ENCODE measurements at regions not wholly inside any gene's neighbourhood (a gene's known extent, or its start where the extent isn't known, plus 50 kb on each side); places are given as distances from the start of the nearest gene placed in this dataset.

DNA sequence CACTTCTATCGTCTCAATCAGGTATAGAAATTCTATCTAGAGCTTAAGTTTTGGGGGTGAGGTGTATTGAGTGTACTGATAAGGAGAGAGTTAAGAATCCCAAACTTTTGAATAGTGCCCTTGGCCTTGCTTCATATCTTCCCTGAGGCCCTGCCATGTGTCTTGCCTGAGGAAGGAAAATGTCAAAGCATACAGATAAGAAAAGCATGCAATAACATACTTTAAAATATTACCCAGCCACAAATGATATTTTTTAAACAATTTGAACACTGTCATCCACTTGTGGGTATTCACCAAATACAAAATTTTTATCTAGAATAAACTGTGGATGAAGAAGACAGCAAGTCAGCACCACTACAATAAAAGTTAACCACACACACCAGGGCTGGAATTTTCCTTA, 631.0 kb upstream of the ALCAM start:
- DNase-seq = no peak

DNA sequence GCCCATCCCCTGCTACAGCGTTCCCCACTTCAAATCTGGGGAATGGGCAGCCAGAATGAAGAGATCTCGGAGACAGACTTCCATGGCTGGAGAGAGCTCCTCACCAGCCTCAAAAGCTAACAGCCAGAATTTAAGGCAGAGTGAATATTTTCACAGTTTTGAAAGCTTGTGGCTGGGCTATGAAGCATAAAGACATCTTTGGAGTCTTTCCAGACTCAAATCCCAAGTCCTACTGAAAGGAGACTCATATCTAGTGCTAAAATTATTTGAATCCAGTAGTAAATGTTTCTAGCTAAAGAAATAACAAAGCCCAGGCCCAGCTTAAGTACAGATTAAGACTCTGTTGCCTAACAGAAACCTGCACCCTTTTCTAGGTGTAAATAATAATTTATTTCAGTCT, 628.4 kb upstream of the ALCAM start:
- no peak for DNase-seq

DNA sequence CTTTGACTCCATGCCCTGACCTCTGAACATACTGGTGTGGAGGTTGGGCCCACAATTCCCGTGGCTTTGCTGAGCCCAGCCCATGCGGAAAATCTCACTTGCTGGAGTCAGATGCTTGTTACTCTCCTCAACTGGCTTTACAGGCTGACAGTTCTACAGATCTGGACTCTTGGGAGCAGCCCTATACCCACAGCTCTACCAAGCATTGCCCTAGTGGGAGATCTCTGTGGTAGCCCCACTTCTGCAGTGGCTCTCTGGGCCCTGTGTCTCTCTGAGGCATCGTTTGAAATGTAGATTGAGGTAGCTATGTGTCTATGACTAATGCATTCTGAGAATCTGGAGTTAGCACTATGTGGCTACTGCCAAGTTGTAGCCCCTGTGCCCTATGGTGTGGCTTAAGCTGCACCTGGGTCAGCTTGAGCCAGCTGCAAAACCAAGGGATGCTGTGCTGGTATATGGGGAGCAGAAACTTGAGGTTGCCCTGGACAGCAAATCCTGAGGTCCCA, 625.8 kb upstream of the ALCAM start:
- no peak for DNase-seq

DNA sequence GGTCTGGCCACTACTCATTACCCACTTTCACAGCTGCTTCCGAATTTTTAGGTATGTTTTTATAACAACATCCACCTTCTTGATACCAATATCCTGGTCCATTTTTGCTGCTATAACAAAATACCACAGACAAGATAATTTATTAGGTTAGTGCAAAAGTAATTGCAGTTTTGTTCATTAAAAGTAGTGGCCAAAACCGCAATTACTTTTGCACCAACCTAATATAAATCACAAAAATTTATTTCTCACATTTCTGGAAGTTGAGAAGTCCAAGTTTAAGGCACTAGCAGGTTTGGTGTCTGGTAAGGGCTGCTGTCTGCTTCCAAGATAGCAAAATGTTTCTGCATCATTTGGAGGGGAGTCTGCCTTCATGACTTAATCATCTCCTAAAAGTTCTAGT, 624.7 kb upstream of the ALCAM start:
- no peak for DNase-seq

DNA sequence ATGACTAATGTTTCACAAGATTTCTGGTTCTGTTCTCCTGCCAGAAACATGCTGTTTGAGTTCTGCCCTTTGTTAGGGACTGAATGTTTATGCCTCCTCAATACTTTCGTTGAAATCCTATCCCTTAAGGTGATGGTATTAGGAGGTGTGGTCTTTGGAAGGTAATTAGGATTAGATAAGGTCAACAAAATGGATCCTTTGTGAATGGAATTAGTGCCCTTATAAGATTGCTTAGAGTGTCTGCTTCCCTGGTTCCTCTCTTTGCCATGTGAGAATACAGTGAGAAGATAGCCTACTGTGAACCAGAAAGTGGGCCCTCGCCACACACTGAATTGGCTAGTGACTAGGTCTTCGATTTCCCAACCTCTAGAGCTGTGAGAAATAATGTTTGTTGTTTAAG, 621.4 kb upstream of the ALCAM start:
- no peak for DNase-seq

DNA sequence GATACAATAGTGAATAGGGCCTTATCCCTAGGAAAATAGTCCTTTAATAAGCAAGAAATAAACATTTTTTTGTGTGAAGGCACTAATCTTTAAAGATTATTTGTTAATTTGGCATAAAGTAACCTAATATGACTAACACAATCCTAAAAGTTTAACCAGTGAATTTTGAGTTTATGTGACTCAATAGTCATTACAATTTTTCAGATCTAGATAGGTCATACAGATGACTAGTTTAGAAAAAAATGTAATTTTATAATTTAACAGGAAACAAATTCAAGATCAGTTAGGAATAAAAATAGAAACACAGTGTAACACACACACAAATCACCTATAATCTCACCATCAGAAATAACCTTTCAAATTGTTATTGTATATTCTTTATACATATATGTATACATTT, 620.7 kb upstream of the ALCAM start:
- DNase-seq = no peak

DNA sequence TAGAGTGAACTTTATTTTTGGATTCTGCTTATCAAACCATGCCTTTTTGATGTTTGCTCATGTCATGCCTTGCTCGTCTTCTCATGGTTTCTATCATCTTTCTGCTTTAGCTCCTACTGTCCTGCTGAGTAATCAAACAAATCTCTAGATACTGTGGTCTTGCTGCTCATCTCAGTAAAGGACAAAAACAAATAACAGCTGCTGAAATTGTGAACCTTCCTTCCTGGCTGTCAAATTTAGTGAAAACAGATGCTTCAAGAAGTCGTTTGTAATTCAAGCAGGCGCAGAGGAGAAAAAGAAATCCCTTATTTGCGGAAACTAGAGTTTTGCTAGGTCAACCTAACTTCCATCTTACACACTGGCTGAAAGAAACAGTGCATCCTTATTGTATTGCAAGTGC, 616.1 kb upstream of the ALCAM start:
- no peak for DNase-seq

DNA sequence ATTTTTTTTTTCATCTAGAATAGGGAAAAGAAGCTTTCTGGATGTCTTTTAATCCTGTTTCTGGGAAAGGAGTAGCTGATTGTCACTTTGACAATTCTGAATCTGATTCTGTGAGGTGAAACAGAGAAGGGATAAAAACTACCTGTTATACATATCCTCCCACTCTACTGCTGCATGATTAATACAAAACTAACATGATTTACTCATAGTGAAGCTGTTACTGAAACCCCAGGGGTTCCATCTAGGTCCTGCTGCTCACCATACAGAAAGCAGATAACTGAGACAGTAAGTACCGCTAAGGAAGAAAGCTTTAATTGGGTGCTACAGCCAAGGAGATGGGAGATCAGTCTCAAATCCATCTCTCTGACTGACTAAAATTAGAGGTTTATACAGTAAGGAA, 610.9 kb upstream of the ALCAM start:
- DNase-seq = no peak

DNA sequence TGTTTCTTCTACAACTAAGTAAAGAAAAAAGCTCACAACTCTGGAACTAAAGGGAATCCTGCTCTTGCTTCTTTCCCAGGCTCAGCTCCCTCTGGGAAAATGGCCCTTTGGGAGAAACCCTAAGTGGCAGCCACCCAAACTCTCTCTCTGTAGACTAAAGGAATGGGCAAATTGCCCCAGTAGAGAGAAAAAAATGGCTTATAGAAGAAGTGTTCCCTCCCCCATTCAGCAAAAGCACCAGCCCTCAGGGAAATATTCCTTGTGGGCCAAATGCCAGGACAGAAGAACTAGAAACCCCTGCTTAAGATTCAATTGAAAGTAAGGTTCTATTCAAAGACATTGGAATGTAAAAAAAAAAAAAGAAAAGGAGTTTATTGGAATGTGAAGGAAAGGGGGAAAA, 603.7 kb upstream of the ALCAM start:
- DNase-seq = no peak

DNA sequence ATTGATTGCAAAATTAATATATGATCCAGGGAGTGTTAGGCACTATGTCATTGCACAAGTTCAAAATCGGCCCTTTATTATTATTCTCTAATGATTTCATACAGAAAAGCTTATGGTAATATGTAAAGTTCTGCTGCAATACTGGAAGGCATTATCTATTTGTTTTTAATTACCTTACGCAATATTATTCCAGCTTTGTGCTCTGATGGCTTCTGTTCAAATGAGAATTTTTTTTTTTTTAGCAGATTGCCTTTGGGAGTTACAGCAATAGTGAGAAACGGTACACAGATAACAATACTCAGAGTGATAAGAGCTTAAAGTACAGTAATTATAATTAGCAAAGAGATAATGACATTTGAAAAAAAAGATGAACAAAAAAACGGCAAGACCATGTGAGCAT, 602.2 kb upstream of the ALCAM start:
- no peak for DNase-seq

DNA sequence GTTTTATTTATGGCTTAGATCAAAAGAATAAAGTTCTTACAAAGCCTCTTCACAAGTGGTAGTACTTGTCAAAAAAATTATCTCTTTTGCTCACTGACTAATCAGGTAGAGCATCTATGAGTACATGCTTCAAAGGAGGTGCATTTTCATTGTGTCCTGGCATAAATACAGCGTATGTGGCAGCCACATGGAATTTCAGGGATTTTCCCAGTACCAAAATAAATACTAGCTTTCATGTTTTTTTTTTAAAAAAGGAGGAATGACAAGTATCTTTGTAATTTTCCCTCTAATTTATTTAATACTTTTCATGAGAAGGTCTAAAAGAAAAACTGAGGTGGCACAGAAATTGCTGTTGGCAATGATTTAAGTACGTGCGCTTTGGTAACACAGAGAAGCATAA, 597.8 kb upstream of the ALCAM start:
- no peak for DNase-seq

DNA sequence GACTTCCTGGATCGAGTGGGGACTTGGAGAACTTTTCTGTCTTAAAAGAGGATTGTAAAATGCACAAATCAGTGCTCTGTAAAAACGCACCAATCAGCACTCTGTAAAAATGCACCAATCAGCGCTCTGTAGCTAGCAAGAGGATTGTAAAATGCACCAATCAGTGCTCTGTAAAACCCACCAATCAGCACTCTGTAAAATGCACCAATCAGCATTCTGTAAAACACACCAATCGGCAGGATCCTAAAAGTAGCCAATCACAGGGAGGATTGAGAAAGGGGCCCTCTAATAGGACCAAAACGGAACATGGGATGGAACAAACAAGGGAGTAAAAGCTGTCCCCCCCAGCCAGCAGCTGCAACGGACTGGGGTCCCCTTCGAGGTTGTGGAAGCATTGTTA, 587.4 kb upstream of the ALCAM start:
- DNase-seq = no peak

DNA sequence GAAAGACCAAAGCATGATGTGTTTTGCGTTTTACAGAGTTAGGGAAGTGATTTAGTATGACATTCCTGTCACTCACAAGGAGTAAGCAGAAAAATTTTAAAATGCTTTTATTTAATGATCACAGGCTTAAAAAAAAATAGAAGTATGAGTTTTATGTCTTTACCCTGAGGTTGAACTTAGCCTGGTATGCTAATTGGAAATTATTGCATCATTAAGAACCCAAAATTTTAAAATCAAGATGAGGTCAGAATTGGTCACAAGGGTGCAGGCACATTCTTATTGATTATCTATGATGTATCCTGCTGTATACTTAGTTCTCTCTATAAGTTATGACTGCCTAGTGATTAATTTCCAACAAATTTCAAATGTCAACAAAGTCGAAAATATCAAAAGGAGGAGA, 585.6 kb upstream of the ALCAM start:
- DNase-seq = no peak

DNA sequence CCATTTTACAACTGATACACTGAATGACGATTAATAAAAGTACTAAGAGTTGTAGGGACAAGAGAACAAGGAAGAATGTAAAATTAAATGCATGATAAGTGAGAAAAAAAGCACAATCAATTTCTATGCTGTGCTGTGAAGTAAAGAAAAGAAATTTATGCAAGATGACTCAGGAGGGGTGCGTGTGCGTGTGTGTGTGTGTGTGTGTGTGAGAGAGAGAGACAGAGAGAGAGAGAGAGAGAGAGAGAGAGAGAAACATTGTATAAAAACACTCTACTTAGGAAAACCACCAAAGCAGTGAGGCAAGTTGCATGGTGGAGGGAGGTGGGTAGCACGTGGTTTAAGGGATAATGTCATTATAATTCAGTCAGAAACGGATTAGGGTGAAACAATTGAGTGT, 580.8 kb upstream of the ALCAM start:
- no peak for DNase-seq

DNA sequence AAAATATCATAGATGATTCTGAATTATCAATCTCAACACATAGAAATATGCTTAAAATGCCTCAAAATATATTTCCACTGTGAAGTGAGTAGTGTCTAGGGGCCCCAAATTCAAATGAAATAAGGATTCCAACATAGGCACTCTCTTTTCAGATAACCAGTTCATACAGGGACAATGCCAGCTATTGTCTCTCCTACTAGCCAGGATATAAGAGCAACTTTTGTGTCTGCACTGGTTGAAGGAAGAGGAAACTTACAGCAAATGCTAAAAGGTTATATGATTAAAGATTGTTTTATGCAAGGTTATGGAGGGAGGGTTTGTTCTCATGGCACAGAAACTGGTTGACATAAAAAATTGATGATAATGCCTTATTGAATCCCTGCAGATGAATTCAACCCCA, 579.4 kb upstream of the ALCAM start:
- no peak for DNase-seq

DNA sequence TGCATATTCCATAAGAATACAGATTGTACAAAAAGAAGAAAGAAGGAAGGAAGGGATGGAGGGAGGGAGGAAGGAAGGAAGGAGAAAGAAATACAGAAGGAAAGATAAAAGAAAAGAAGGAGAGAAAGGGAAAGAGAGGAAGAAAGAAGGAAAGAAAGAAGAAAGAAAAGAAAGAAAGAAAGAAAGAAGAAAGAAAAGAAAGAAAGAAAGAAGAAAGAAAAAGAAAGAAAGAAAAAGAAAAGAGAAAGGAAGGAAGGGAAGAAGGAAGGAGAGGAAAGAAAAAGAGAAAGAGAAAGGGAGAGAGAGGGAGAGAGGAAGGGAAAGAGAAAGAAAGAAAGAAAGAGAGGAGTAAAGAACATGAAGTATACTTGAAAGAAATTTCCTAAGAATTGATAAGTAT, 577.9 kb upstream of the ALCAM start:
- DNase-seq = no peak

DNA sequence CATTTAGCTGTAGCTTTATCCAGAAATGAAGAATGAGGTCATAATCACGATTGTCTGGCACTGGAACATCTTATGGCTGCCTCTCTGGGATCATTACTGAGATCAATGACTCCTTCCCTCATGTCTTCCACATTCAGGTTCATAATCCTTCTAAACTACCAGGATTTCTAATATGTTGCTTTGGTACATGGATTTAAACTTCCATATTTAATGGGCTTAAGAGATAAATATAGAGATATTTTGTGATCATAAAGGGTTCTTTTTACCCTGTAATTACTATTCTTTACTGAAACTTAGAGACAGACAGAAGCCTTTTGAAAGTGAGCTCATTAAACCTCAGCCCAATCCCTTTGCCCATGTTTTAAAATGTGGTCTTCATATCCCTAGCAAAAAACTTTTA, 575.4 kb upstream of the ALCAM start:
- DNase-seq = no peak

DNA sequence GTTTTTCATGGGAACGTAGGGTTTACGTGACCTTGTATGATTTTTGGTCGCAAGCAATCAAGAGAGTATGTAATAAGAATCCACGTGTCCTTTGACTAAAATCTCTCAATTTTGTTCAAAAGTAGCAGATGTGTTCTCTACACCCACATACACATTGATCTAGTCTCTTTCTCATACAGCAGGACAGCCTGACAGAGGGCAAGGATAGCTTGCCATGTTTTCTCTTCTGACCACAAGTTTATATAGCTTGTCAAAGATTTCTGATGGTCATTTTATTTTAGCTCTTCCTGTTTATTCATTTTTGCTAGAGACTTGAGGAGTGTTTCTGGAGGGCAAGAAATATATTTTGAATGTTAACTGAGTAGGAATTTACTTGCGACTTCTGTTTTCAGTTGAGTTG, 570.2 kb upstream of the ALCAM start:
- no peak for DNase-seq

DNA sequence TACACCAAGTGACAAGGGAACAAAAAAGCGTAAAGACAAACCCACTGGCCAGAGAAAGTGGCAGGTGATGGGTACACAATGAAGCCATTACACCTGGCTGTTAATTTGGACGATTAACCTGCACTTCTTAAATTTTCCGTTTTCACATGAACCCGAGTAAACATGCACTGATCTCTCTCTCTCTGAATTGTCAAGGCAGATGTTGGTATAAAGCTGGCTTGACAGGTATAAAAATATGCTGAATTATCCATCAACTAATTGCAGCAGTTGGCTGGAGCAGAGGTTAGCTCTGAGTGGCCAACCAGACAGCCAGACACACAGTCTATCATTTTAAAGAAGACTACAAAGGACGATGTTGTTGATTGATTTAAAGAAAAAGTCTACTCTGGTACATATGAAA, 561.7 kb upstream of the ALCAM start:
- no peak for DNase-seq

DNA sequence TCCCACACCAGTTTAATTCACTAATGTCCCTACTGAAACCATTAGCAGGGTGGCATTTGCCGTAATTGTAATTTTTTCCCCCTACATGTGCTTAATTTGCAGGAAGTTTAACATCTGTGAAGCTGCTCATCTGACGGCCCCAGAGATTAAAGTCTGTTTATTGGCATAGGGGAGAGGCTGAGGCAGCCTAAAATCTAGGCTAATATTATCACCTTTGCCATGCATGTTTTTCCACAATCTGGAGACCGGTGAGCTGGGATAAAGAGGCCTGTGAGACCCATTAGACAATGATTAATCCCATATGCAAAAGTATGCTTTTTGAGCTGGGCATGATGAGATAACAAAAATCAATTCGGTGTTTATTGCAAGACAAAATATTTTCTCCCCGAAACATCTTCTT, 561.2 kb upstream of the ALCAM start:
- DNase-seq = no peak

DNA sequence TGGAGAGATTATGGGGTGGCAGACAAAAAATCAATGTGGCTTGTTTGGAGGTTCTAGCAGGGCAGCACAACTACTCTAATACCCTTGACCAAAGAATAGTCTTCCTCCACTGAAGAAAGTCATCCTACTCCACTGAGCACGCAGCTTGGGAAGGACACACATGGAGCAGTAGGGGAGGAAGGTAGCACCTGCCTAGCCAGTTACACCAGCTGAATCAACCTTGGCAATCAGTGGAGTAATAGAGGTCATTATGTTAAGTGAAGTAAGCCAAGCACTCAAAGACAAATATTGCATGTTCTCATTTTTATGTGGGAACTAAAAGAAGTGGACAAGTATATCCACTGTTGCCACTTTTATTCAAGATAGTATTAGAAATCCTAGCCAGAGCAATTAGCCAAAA, 555.8 kb upstream of the ALCAM start:
- DNase-seq = no peak

DNA sequence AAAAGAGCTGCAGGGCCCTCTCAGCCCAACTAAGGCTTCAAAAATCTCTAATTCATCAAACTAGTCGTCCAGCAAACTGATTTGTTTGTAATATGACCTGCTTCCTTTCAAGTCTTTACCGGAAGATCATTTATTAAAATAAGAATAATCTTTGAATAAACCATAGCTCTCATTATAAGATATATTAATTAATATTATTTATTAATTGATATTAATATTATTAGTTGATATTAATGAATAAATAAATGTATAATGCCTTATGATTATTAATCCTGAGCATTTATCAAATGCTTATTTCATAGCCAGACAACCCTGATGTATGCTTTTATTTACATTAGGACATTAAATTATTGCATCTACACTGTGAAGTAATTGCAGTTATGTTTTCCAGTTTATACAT, 550.7 kb upstream of the ALCAM start:
- no peak for DNase-seq

DNA sequence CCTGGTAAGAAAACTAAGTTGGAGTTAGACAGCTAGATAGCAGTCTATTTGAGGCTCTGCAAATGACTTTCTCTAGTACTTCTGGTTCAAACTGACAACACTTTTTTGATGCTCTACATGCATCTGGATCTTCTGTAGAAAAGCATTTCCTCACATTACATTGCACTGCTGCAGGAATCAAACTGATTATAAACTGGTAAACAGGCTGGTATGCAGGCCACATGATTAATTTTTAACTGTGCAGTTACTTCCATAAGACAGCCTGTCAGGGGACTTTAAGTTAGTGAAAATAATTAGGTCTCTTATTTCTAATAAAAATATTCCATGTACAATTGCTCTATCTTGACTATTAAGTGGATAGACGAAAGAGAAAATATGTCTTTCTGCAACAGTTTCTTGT, 550.0 kb upstream of the ALCAM start:
- DNase-seq = no peak

DNA sequence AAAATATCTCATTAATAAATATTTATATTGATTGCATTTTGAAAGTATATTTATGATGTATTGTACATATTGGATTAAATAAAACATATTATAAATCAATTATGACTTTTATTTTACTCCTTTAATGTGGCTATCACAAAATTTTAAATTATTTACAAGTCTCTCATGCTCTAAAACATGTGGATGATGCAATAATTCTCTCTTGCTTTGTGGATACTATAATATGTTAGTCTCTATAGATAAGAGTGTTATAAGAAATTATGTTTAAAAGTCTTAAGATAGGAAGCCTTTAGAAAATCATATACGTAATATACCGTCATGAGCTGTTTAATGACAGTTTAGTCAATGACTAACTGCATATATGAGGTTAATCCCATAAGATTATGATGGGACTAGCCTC, 547.4 kb upstream of the ALCAM start:
- DNase-seq = no peak

DNA sequence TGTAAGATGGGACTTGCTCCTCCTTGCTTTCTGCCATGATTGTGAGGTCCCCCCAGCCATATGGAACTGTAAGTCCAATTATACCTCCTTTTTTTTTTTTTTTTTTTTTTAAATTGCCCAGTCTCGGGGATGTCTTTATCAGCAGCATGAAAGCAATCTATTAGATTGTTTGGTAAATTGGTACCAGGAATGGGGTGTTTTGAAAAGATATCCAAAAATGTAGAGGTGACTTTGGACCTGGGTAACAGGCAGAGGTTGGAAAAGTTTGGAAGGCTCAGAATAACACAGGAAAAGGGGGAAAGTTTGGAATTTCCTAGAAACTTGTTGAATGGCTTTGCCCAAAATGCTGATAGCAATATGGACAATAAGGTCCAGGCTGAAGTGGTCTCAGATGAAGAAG, 545.8 kb upstream of the ALCAM start:
- no peak for DNase-seq

DNA sequence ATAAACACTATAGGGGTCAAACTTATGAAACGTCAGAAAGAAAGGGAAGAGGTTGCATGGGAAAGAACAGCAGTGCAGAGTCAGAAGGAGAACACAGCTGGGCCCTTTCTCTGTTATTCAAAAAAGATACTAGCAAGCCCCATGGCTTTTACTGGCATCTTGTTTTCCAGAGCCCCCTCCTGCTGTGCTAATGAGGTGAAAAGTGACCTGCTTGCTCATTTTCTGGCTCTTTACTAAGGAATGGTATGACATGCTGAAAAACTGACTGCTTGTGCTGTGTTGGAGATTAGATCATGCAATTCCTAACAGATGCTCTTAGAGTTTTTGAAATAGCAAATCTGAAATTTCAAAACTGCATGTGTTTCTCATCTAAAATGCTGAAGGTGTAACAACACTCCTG, 541.6 kb upstream of the ALCAM start:
- DNase-seq = peak; percentile 28
